SKM-1 (cell line): ENCODE measurements at regions not wholly inside any gene's neighbourhood (a gene's known extent, or its start where the extent isn't known, plus 50 kb on each side); places are given as distances from the start of the nearest gene placed in this dataset.
"Not testable (repeated sequence)": the region's sequence is repeated elsewhere in the genome, so short reads cannot be mapped to it uniquely, and the experiment has no call there.

Source experiments
- DNase-seq: peaks from one replicate; lab custom pipeline; 2025; ENCODE audit not compliant: unreplicated experiment; lab: John Stamatoyannopoulos, UW

GRCh38 chr3:75237477-75237876 is 426.7 kb upstream of the FRG2C start:
- DNase-seq, result no peak

DNA sequence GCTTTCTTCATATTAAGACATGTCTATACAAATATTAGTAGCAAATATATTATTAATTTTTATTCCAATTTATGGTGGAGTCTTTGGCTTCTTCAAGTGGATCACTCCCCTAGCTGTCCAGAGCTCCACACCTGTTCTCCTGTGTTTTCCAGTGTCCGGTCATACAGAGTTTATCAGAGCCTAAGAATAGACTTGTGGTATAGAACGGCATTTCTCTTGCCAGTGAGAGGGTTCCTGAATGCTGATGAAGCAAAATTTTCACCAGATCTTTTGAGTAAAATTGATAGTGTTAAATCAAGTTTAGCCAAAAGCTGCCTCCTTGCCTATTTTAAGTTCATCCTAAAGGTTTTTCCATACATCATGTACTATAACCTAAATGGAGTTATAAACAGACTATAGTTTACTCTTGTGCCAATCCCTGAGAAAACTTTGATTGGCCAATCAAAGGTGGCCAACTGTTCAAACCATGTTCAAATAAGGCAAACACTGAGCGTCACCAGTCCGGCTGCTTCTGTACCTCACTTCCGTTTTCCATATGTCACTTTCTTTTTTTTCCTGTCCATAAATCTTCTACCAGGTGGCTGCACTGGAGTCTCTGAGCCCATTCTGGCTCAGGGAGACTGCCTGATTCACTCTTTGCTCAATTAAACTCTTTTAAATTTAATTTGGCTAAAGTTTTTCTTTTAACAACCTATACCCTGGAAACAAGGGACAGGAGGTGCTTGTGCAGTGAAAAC is 422.7 kb upstream of the FRG2C start:
- not testable (repeated sequence) for DNase-seq

GRCh38 chr3:75242012-75242735 is 422.0 kb upstream of the FRG2C start:
- no peak for DNase-seq

DNA sequence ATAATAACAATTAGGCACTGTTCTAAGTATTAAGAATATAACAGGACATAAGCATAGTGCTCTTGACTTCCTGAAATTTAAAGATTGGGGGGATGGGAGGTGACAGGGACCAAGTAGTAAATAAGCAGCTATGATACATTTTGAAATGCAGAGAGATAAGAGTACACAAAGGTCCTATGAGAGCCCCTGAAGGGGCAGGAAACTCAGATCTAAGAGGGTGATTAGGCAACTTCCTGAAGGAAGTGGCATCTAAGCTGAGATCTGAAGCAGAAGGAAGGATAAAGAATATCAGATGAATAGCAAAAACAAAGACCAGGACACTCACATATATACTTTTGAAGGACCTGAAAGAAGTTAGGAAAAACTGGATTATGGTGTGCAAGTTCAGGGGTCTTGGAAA is 415.2 kb upstream of the FRG2C start:
- peak; percentile 32 for DNase-seq

DNA sequence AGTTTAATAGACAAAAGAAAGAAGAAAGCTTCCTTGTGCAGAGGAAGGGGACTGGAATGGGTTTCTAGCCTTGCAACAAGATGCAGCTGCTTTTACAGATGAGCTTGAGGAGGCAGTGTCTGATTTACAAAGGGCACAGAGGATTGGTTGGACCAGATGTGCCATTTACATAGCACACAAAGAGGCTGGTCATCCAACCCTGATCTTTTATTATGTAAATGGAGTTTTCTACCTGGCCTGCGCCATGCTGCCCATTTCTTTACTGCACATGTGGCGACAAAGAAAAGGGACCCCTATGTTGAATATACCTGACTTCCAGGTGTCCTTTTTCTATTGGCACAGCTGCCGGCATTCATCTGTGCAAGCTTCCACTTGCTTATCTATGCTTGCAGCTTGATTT is 409.4 kb upstream of the FRG2C start:
- no peak for DNase-seq

DNA sequence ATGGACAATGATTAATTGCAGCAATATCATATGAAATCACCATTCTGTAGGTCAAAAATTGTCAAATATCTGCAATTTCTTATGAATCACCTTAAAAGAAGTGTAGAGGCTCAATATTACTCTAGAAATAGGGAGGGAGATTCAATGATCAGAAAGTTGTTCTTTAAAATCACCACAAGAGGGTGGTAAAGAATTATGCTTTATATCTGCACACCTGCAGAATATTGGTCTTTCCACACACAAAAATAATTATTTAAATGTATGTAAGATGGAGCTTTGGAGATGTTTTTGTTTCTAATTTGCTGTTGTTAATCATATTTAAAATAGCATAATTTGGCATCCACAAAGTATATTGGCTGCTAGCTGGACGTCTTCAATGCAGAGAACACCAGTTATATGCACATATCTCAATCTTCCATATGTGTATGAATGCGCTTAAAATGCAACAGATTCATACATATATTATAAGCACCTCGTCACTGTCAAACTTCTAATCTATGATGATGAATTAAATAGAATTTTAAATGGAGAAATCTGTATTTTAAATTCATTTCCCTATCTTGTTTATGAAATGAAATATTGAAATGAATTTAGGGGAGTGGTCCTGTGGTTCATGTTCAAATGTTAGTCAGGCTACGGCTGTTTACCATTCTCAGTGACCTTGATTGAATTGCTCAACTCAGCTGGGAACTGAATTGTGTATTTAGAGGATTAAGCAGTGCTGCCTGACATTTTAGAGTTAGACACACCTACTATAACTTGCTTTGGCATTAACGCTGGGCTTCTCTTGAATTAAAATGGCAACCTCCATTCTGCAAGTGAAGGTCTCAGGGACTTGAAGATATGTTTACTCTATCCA is 405.1 kb upstream of the FRG2C start:
- DNase-seq, result not testable (repeated sequence)

GRCh38 chr3:75260975-75261374 is 403.2 kb upstream of the FRG2C start:
- not testable (repeated sequence) for DNase-seq

- DNase-seq, result no peak
Observed at GRCh38 chr3:75262661-75263060, 401.5 kb upstream of the FRG2C start.

DNA sequence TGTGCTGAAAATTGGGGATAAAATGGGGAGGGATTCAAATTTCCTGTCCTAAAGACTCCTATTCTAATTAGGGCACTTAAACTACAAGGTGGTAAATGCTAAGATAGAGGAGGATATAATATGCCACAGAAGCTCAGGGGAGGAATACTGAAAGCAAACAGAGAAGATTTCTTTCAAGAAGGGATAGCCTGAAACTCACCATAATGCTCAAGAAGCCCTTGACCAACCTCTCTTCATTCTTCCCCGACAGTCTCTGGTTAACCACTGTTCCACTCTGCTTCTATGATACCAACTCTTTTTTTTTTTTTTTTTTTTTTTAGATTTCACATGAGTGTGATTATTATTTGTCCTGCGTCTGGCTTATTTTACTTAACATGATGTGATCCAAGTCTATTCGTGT is 398.2 kb upstream of the FRG2C start:
- no peak for DNase-seq

DNA sequence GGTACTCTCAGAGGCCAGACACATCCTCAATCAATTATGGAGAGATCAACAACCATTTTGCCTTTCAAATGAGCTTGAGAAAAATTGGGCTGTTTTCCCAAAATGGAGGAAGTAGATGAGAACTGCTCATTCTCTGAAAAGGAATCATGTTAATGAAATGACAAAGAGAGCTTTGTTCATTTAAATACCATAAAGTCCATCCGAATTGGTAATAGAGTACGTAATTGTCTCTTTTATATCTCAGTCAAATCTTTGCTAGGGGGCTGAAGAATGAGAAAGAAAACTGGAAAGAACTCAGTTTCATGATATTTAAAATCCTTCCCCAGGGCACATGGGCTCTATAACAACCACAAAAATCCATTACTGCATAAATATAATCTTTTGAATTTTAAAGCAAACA is 395.6 kb upstream of the FRG2C start:
- not testable (repeated sequence) for DNase-seq

- not testable (repeated sequence) for DNase-seq
Observed at GRCh38 chr3:75272237-75272636, 391.9 kb upstream of the FRG2C start.

GRCh38 chr3:75272691-75273090 is 391.4 kb upstream of the FRG2C start:
- no peak for DNase-seq

GRCh38 chr3:75285531-75286148 is 378.5 kb upstream of the FRG2C start:
- DNase-seq, result not testable (repeated sequence)

GRCh38 chr3:75288972-75289574 is 375.1 kb upstream of the FRG2C start:
- not testable (repeated sequence) for DNase-seq

GRCh38 chr3:75294124-75294523 is 370.0 kb upstream of the FRG2C start:
- no peak for DNase-seq

GRCh38 chr3:75295013-75295412 is 369.1 kb upstream of the FRG2C start:
- DNase-seq, result no peak

GRCh38 chr3:75296858-75297257 is 367.3 kb upstream of the FRG2C start:
- DNase-seq, result no peak

GRCh38 chr3:75300606-75301005 is 363.5 kb upstream of the FRG2C start:
- DNase-seq, result no peak

DNA sequence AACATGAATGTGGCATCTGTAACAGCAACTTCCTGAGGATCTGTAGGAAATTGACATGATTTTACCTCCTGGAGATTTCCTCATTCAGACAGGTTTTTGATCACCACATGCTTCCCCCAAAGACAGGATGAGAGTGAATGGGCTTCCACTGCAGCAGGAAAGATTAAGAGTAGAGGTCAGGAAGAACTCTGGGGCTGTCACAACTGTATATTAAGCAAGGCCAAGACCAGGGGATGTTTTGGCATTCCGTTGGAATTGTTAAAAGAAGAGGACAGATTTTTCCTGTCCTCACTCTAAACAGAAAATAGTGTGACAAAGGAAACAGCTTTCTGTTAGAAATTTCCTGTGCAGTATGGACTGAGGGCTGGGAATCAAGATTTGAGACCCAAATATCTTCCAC is 363.1 kb upstream of the FRG2C start:
- not testable (repeated sequence) for DNase-seq

DNA sequence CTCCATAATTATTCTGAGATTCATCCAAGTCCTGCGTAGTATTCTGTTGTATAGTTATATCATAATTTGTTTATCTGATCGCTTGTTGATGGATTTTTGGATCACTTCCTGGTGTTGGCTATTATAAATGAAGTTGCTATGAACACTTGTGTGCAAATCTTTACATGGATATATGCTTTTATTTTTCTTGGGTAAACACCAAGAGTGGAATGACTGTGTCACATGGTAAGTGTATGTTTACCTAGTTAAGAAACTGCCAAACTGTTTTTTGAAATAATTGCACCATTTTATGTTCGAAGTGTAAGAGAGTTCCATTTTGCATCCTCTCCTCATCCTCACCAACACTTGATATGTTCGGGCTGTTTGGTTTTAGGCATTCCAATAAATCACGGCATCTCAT is 360.4 kb upstream of the FRG2C start:
- DNase-seq, result no peak

DNA sequence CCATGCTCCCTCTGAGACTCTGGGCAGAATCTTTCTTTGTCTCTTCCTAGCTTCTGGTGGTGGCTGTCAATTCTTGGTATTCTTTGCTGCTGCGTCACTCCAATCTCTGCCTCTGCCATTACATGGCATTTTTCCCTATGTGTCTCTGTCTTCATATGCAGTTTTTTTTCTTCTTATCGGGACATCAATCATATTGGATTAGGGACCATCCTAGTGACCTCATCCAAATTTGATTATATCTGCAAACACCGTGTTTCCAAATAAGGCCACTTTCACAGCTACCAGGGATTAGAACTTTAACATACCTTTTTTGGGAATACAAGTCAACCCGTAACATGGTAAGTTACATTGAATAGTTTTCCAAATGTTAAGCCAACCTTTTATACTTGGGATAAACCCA is 358.2 kb upstream of the FRG2C start:
- no peak for DNase-seq
